SW 1271 (cell line): ENCODE measurements at regions not wholly inside any gene's neighbourhood (a gene's known extent, or its start where the extent isn't known, plus 50 kb on each side); places are given as distances from the start of the nearest gene placed in this dataset.
"Not testable (repeated sequence)": the region's sequence is repeated elsewhere in the genome, so short reads cannot be mapped to it uniquely, and the experiment has no call there.

Source experiments
- DNase-seq, 2 experiments: peaks; one replicate each; lab custom pipeline; 2025; lab: John Stamatoyannopoulos, UW

- no peak for DNase-seq
These were observed 50.2 kb upstream of the FAM174B start for GRCh38 chr15:92705764-92706163.

GRCh38 chr15:92706201-92706600 lies 50.6 kb upstream of the FAM174B start:
- DNase-seq = no peak

GRCh38 chr15:92707880-92708551 lies 52.4 kb upstream of the FAM174B start:
- DNase-seq = no peak

GRCh38 chr15:92708635-92709034 lies 53.1 kb upstream of the FAM174B start:
- DNase-seq = no peak

- DNase-seq = no peak
These were observed 53.7 kb upstream of the FAM174B start for GRCh38 chr15:92709110-92709790.

GRCh38 chr15:92711457-92711831 lies 55.9 kb upstream of the FAM174B start:
- DNase-seq = no peak

GRCh38 chr15:92714077-92714476 lies 58.5 kb upstream of the FAM174B start:
- DNase-seq = peak in 1 of 2 experiments; percentile 53

- DNase-seq = peak; percentile 28 to 79
These were observed 59.2 kb upstream of the FAM174B start for GRCh38 chr15:92714477-92715401.

- DNase-seq = no peak
These were observed 60.2 kb upstream of the FAM174B start for GRCh38 chr15:92715758-92716157.

GRCh38 chr15:92719021-92719420 lies 63.4 kb upstream of the FAM174B start:
- DNase-seq = no peak

- DNase-seq = no peak
These were observed 68.6 kb upstream of the FAM174B start for GRCh38 chr15:92724144-92724543.

- DNase-seq = no peak
These were observed 69.6 kb upstream of the FAM174B start for GRCh38 chr15:92725171-92725570.

- DNase-seq = no peak
These were observed 72.7 kb upstream of the FAM174B start for GRCh38 chr15:92728266-92728665.

- no peak for DNase-seq
These were observed 77.7 kb upstream of the FAM174B start for GRCh38 chr15:92733090-92733933.

GRCh38 chr15:92733934-92734521 lies 78.5 kb upstream of the FAM174B start:
- DNase-seq = no peak

GRCh38 chr15:92739246-92739645 lies 83.7 kb upstream of the FAM174B start:
- DNase-seq = not testable (repeated sequence)

- DNase-seq = no peak
These were observed 90.3 kb upstream of the FAM174B start for GRCh38 chr15:92745845-92746271.

- DNase-seq = no peak
These were observed 91.5 kb upstream of the FAM174B start for GRCh38 chr15:92747047-92747446.

- DNase-seq = no peak
These were observed 93.6 kb upstream of the FAM174B start for GRCh38 chr15:92749216-92749615.

- DNase-seq = no peak
These were observed 94.4 kb upstream of the FAM174B start for GRCh38 chr15:92749946-92750345.

- no peak for DNase-seq
These were observed 96.0 kb upstream of the FAM174B start for GRCh38 chr15:92751528-92751927.
